HepG2 (cell line): ENCODE measurements at regions not wholly inside any gene's neighbourhood (a gene's known extent, or its start where the extent isn't known, plus 50 kb on each side); places are given as distances from the start of the nearest gene placed in this dataset.

Experiments used
- ATAC-seq: fragments of 200-7000 bp; cut with Tn5 transposase; 3 replicates; pipeline ENCODE4 v1.9.1; 2020; ENCODE audit warnings: mild to moderate bottlenecking, moderate library complexity
- BruUV-seq: library from RNA; stranded (reverse); fragments of 400-500 nt; replicated peaks from 2 replicates; lab custom pipeline; 2021; lab: Mats Ljungman, UMichigan
- CTCF ChIA-PET: fragments of 300-600 bp; formaldehyde crosslinking; extraction: SDS; loops from one replicate; lab custom pipeline; 2021; ENCODE audit warnings: low total read pairs, inconsistent platforms, low intra/inter-chr PET ratio; lab: Yijun Ruan, JAX
- POLR2A ChIA-PET: fragments of 350-600 bp; sonication (Branson Sonifier 250); formaldehyde crosslinking; loops from one replicate; lab custom pipeline; 2020; ENCODE audit warnings: antibody characterized with exemption, inconsistent platforms; lab: Yijun Ruan, JAX
- DNase-seq: peaks from one replicate; pipeline ENCODE4 v3.0.0-alpha.2; 2015; ENCODE audit warnings: low spot score
- FAIRE-seq: peaks from 3 replicates; lab custom pipeline; 2011; peaks lifted over from hg19 to GRCh38; lab: Jason Lieb, UNC
- H2AFZ ChIP-seq: one replicate; pipeline ENCODE4 v1.6.1; 2011; ENCODE audit warnings: low read length, inconsistent platforms
- H3K27ac ChIP-seq: fragments of 300-600 bp; 3 replicates; pipeline ENCODE4 v1.8.0; 2011; ENCODE audit warnings: mixed run types, mild to moderate bottlenecking, mixed read lengths, low read length, inconsistent platforms; ENCODE audit not compliant: insufficient read depth; ENCODE audit errors: extremely low read length
- H3K27me3 ChIP-seq, 2 experiments: fragments of 200-600 bp in 1 of 2; 2 replicates in 1 of 2; 3 replicates in 1 of 2; pipeline versions ENCODE4 v1.6.0 to v1.8.0; 2011; ENCODE audit warnings: low read length in 2 of 2, mild to moderate bottlenecking in 2 of 2, moderate library complexity in 2 of 2, inconsistent platforms in 1 of 2; ENCODE audit not compliant: insufficient read depth in 2 of 2, control insufficient read depth in 1 of 2
- H3K36me3 ChIP-seq, 2 experiments: fragments of 200-600 bp in 1 of 2; replicated peaks in 1 of 2; 2 replicates in 1 of 2; 3 replicates in 1 of 2; pipeline versions ENCODE4 v1.5.1 to v1.8.0; 2011; ENCODE audit warnings: low read length in 2 of 2, inconsistent platforms in 1 of 2; ENCODE audit not compliant: insufficient read depth in 2 of 2, control insufficient read depth in 1 of 2
- H3K4me1 ChIP-seq: 2 replicates; pipeline ENCODE4 v1.5.1; 2012; ENCODE audit warnings: low read length, inconsistent platforms; ENCODE audit not compliant: insufficient read depth
- H3K4me2 ChIP-seq: 2 replicates; pipeline ENCODE4 v1.6.0; 2011; ENCODE audit warnings: low read depth, low read length, inconsistent platforms
- H3K4me3 ChIP-seq, 3 experiments: fragments of 200-600 bp in 1 of 3; sonication (generic), shearing (Covaris generic) in 1 of 3; replicated peaks in 1 of 3; 2 replicates each; pipeline ENCODE4 v1.5.1; 2011 to 2016; ENCODE audit warnings: low read length in 3 of 3, inconsistent platforms in 2 of 3, low read depth in 2 of 3, mild to moderate bottlenecking in 2 of 3, control low read depth in 1 of 3, mixed read lengths in 1 of 3; ENCODE audit not compliant: insufficient read depth in 1 of 3
- H3K79me2 ChIP-seq: one replicate; pipeline ENCODE4 v1.6.1; 2011; ENCODE audit warnings: low read length, inconsistent platforms; ENCODE audit not compliant: insufficient read depth
- H3K9ac ChIP-seq: 2 replicates; pipeline ENCODE4 v1.6.0; 2011; ENCODE audit warnings: mild to moderate bottlenecking, low read depth, low read length, inconsistent platforms; ENCODE audit not compliant: insufficient read depth
- H3K9me3 ChIP-seq: 2 replicates; pipeline ENCODE4 v1.5.1; 2012; ENCODE audit warnings: mild to moderate bottlenecking, low read length
- H4K20me1 ChIP-seq: 2 replicates; pipeline ENCODE4 v1.6.0; 2011; ENCODE audit warnings: inconsistent platforms, mild to moderate bottlenecking, low read length, moderate library complexity; ENCODE audit not compliant: insufficient read depth
- BHLHE40 ChIP-seq: IDR thresholded peaks from 2 replicates; pipeline ENCODE4 v1.6.1; 2011; ENCODE audit warnings: low read length, improper control_type of control experiment
- FLYWCH1 ChIP-seq: sonication (generic); formaldehyde crosslinking; IDR thresholded peaks from 2 replicates; pipeline ENCODE4 v1.8.1; 2023; ENCODE audit warnings: mild to moderate bottlenecking, missing genetic modification reagents
- GATA4 ChIP-seq: sonication (generic); IDR thresholded peaks from 2 replicates; pipeline ENCODE4 v1.6.1; 2016; ENCODE audit warnings: antibody characterized with exemption, low read depth, borderline replicate concordance
- HNRNPUL1 ChIP-seq: fragments of 200-400 bp; formaldehyde crosslinking; IDR thresholded peaks from 2 replicates; pipeline ENCODE4 v1.6.1; 2017; ENCODE audit warnings: low read depth, mild to moderate bottlenecking, low read length, moderate library complexity
- ZNF224 ChIP-seq: sonication (generic); formaldehyde crosslinking; IDR thresholded peaks from 2 replicates; pipeline ENCODE4 v1.5.0; 2020; ENCODE audit warnings: mild to moderate bottlenecking, missing genetic modification reagents
- ZNF333 ChIP-seq: sonication (generic); formaldehyde crosslinking; IDR thresholded peaks from 2 replicates; pipeline ENCODE4 v1.4.0; 2020; ENCODE audit warnings: mild to moderate bottlenecking, missing genetic modification reagents, borderline replicate concordance
- ZNF720 ChIP-seq: sonication (generic); formaldehyde crosslinking; IDR thresholded peaks from 2 replicates; pipeline ENCODE4 v1.4.0; 2020; ENCODE audit warnings: missing genetic modification reagents
- ZNF761 ChIP-seq: sonication (generic); formaldehyde crosslinking; conservative IDR thresholded peaks from 2 replicates; pipeline ENCODE4 v1.4.0; 2020; ENCODE audit warnings: mild to moderate bottlenecking, missing genetic modification reagents
- WGBS: methylation state at CpG from one replicate; pipeline ENCODE4 v1.1.6; 2017; ENCODE audit warnings: low lambda C conversion rate; 5-methylcytosine and 5-hydroxymethylcytosine counted together
- in situ Hi-C: cut with HindIII; loops from 2 replicates; pipeline ENCODE4 v1.10.0; 2017; ENCODE audit warnings: low pct_unique_long_range_greater_than_20kb; ENCODE audit not compliant: extremely low pct_ligation_motif_present
- intact Hi-C: fragments of 100-400 bp; cut with micrococcal nuclease; formaldehyde crosslinking; loops from one replicate; pipeline ENCODE4 v1.10.0; 2022; ENCODE audit not compliant: unreplicated experiment
- TF ChIP-seq, protein P1 (sequence below): sonication (generic); formaldehyde crosslinking; IDR thresholded peaks from 2 replicates; pipeline ENCODE4 v1.4.0; 2020; ENCODE audit warnings: missing genetic modification reagents
- TF ChIP-seq, protein P2 (sequence below): sonication (generic); formaldehyde crosslinking; IDR thresholded peaks from 2 replicates; pipeline ENCODE4 v1.8.0; 2022; ENCODE audit warnings: mild to moderate bottlenecking, missing genetic modification reagents, moderate library complexity
- TF ChIP-seq, protein P3 (sequence below): sonication (generic); formaldehyde crosslinking; IDR thresholded peaks from 2 replicates; pipeline ENCODE4 v1.4.0; 2020; ENCODE audit warnings: mild to moderate bottlenecking, missing genetic modification reagents, borderline replicate concordance

- no peak for FAIRE-seq
- Histone ChIP-seq H3K9ac (no peak overlapping the region), H4K20me1 (no peaks in the 10 kb centered on the region), H3K27me3 (no peaks in the 10 kb centered on the region), H3K79me2 (no peaks in the 10 kb centered on the region), H2AFZ (no peak overlapping the region), H3K4me2 (no peak overlapping the region), H3K27ac (no peak overlapping the region), H3K9me3 (no peaks in the 10 kb centered on the region), H3K4me1 (peaks cover 50% of the 10 kb centered on the region), H3K36me3 (no peaks in the 10 kb centered on the region), H3K4me3 (no peak overlapping the region)
- no peak for DNase-seq
- POLR2A ChIA-PET = no interaction called here
- 96% methylated on average over 8 of the region's 8 CpGs for WGBS
- no TSS peak for BruUV-seq
- intact Hi-C loops = no loop called here
- no peak for TF ChIP-seq FLYWCH1 (CRISPR knock-in tag)
- in situ Hi-C loops = no loop called here
- CTCF ChIA-PET = no interaction called here
- no peak for ATAC-seq
Measured at GRCh38 chr10:78476156-78476555, 442.5 kb downstream of the RPS24 start.

- 88% methylated on average over 3 of the region's 6 CpGs for WGBS
- no peak overlapping the region for H3K27ac ChIP-seq
- in situ Hi-C loops = no loop called here
- no TSS peak for BruUV-seq
- H3K36me3 ChIP-seq = no peaks in the 10 kb centered on the region
- no peaks in the 10 kb centered on the region for H4K20me1 ChIP-seq
- no peak overlapping the region for H3K4me3 ChIP-seq
- H3K4me2 ChIP-seq = no peak overlapping the region
- FAIRE-seq (no peak), ATAC-seq (no peak), DNase-seq (no peak)
- intact Hi-C loops = no loop called here
- ChIA-PET CTCF (no interaction called here), POLR2A (no interaction called here)
- H3K9ac ChIP-seq = no peak overlapping the region
- no peaks in the 10 kb centered on the region for H3K79me2 ChIP-seq
- H3K27me3 ChIP-seq = no peaks in the 10 kb centered on the region
- H3K4me1 ChIP-seq = peaks cover 43% of the 10 kb centered on the region
- no peaks in the 10 kb centered on the region for H3K9me3 ChIP-seq
- H2AFZ ChIP-seq = no peak overlapping the region
- TF ChIP-seq HNRNPUL1 (no peak), GATA4 (no peak), BHLHE40 (no peak), ZNF720 (CRISPR knock-in tag) (no peak), ZNF333 (CRISPR knock-in tag) (no peak), ZNF224 (CRISPR knock-in tag) (no peak), ZNF761 (CRISPR knock-in tag) (no peak)
- TF ChIP-seq, protein P1, sequence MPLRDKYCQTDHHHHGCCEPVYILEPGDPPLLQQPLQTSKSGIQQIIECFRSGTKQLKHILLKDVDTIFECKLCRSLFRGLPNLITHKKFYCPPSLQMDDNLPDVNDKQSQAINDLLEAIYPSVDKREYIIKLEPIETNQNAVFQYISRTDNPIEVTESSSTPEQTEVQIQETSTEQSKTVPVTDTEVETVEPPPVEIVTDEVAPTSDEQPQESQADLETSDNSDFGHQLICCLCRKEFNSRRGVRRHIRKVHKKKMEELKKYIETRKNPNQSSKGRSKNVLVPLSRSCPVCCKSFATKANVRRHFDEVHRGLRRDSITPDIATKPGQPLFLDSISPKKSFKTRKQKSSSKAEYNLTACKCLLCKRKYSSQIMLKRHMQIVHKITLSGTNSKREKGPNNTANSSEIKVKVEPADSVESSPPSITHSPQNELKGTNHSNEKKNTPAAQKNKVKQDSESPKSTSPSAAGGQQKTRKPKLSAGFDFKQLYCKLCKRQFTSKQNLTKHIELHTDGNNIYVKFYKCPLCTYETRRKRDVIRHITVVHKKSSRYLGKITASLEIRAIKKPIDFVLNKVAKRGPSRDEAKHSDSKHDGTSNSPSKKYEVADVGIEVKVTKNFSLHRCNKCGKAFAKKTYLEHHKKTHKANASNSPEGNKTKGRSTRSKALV = no peak
- TF ChIP-seq, protein P2, sequence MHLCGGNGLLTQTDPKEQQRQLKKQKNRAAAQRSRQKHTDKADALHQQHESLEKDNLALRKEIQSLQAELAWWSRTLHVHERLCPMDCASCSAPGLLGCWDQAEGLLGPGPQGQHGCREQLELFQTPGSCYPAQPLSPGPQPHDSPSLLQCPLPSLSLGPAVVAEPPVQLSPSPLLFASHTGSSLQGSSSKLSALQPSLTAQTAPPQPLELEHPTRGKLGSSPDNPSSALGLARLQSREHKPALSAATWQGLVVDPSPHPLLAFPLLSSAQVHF = no peak
- TF ChIP-seq, protein P3, sequence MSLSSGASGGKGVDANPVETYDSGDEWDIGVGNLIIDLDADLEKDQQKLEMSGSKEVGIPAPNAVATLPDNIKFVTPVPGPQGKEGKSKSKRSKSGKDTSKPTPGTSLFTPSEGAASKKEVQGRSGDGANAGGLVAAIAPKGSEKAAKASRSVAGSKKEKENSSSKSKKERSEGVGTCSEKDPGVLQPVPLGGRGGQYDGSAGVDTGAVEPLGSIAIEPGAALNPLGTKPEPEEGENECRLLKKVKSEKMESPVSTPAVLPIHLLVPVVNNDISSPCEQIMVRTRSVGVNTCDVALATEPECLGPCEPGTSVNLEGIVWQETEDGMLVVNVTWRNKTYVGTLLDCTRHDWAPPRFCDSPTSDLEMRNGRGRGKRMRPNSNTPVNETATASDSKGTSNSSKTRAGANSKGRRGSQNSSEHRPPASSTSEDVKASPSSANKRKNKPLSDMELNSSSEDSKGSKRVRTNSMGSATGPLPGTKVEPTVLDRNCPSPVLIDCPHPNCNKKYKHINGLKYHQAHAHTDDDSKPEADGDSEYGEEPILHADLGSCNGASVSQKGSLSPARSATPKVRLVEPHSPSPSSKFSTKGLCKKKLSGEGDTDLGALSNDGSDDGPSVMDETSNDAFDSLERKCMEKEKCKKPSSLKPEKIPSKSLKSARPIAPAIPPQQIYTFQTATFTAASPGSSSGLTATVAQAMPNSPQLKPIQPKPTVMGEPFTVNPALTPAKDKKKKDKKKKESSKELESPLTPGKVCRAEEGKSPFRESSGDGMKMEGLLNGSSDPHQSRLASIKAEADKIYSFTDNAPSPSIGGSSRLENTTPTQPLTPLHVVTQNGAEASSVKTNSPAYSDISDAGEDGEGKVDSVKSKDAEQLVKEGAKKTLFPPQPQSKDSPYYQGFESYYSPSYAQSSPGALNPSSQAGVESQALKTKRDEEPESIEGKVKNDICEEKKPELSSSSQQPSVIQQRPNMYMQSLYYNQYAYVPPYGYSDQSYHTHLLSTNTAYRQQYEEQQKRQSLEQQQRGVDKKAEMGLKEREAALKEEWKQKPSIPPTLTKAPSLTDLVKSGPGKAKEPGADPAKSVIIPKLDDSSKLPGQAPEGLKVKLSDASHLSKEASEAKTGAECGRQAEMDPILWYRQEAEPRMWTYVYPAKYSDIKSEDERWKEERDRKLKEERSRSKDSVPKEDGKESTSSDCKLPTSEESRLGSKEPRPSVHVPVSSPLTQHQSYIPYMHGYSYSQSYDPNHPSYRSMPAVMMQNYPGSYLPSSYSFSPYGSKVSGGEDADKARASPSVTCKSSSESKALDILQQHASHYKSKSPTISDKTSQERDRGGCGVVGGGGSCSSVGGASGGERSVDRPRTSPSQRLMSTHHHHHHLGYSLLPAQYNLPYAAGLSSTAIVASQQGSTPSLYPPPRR (CRISPR knock-in tag) = no peak
Measured at GRCh38 chr10:78476844-78477243, 443.2 kb downstream of the RPS24 start.
